Nephron (organoid): ENCODE measurements at regions not wholly inside any gene's neighbourhood (a gene's known extent, or its start where the extent isn't known, plus 50 kb on each side); places are given as distances from the start of the nearest gene placed in this dataset.

ENCODE experiments used
- H3K27ac Mint-ChIP-seq, 3 experiments: 2 replicates each; pipeline ENCODE4 v1.8.0; 2020; ENCODE audit warnings: mixed read lengths in 3 of 3, mild to moderate bottlenecking in 2 of 3, moderate library complexity in 1 of 3
- H3K27me3 Mint-ChIP-seq: 2 replicates; pipeline ENCODE4 v1.8.0; 2021; ENCODE audit warnings: low read depth, mild to moderate bottlenecking, moderate library complexity, mixed read lengths
- H3K36me3 Mint-ChIP-seq: 2 replicates; pipeline ENCODE4 v1.8.0; 2020; ENCODE audit warnings: low read depth, mixed read lengths
- H3K4me1 Mint-ChIP-seq: 2 replicates; pipeline ENCODE4 v1.8.0; 2020; ENCODE audit warnings: mixed read lengths
- H3K4me3 Mint-ChIP-seq, 3 experiments: 2 replicates each; pipeline ENCODE4 v1.8.0; 2020; ENCODE audit warnings: mild to moderate bottlenecking in 3 of 3, mixed read lengths in 3 of 3, moderate library complexity in 2 of 3
- H3K9me3 Mint-ChIP-seq: 2 replicates; pipeline ENCODE4 v1.8.0; 2020; ENCODE audit warnings: mixed read lengths
- CTCF ChIP-seq, 3 experiments: fragments of 200-600 bp; sonication (generic); IDR thresholded peaks; one replicate each; pipeline ENCODE4 v1.5.0; 2021; ENCODE audit warnings: antibody characterized with exemption in 3 of 3; ENCODE audit not compliant: unreplicated experiment in 3 of 3

- H3K36me3 Mint-ChIP-seq, result no peaks in the 10 kb centered on the region
- no peaks in the 10 kb centered on the region for H3K4me1 Mint-ChIP-seq
- H3K9me3 Mint-ChIP-seq, result no peaks in the 10 kb centered on the region
- no peak overlapping the region for H3K27ac Mint-ChIP-seq
- no peaks in the 10 kb centered on the region for H3K27me3 Mint-ChIP-seq
- TF ChIP-seq CTCF (IDR thresholded peaks at IDR 0.05; ENCODE audit: unreplicated experiment in 3 of 3), result no peak
- H3K4me3 Mint-ChIP-seq, result no peak overlapping the region
These were observed 62.8 kb upstream of the L3MBTL3 start for GRCh38 chr6:129955584-129955983.

GRCh38 chr6:129954749-129955431 is 63.5 kb upstream of the L3MBTL3 start:
- H3K27ac Mint-ChIP-seq, result peak overlapping the region in 1 of 3 experiments; percentile 28
- no peak overlapping the region for H3K4me3 Mint-ChIP-seq
- H3K27me3 Mint-ChIP-seq, result no peaks in the 10 kb centered on the region
- TF ChIP-seq CTCF (IDR thresholded peaks at IDR 0.05; ENCODE audit: unreplicated experiment in 3 of 3), result no peak
- H3K9me3 Mint-ChIP-seq, result no peaks in the 10 kb centered on the region
- no peaks in the 10 kb centered on the region for H3K36me3 Mint-ChIP-seq
- no peaks in the 10 kb centered on the region for H3K4me1 Mint-ChIP-seq

GRCh38 chr6:129947797-129948196 is 70.6 kb upstream of the L3MBTL3 start:
- Mint-ChIP-seq H3K9me3 (no peaks in the 10 kb centered on the region), H3K27ac (peak overlapping the region in 2 of 3 experiments; percentile 22 to 65), H3K4me1 (no peaks in the 10 kb centered on the region), H3K4me3 (no peak overlapping the region), H3K36me3 (no peaks in the 10 kb centered on the region), H3K27me3 (peaks cover 4% of the 10 kb centered on the region)
- no peak for TF ChIP-seq CTCF (IDR thresholded peaks at IDR 0.05; ENCODE audit: unreplicated experiment in 3 of 3)

- Mint-ChIP-seq H3K27ac (peak overlapping the region in 1 of 3 experiments; percentile 65), H3K4me3 (no peak overlapping the region), H3K9me3 (no peaks in the 10 kb centered on the region), H3K36me3 (no peaks in the 10 kb centered on the region), H3K4me1 (no peaks in the 10 kb centered on the region), H3K27me3 (peaks cover 4% of the 10 kb centered on the region)
- no peak for TF ChIP-seq CTCF (IDR thresholded peaks at IDR 0.05; ENCODE audit: unreplicated experiment in 3 of 3)
These were observed 71.8 kb upstream of the L3MBTL3 start for GRCh38 chr6:129946439-129947140.

GRCh38 chr6:129943637-129944271 is 74.6 kb upstream of the L3MBTL3 start:
- H3K4me1 Mint-ChIP-seq, result no peaks in the 10 kb centered on the region
- no peak for TF ChIP-seq CTCF (IDR thresholded peaks at IDR 0.05; ENCODE audit: unreplicated experiment in 3 of 3)
- H3K27ac Mint-ChIP-seq, result peak overlapping the region in 1 of 3 experiments; percentile 87
- H3K9me3 Mint-ChIP-seq, result no peaks in the 10 kb centered on the region
- no peaks in the 10 kb centered on the region for H3K36me3 Mint-ChIP-seq
- H3K27me3 Mint-ChIP-seq, result peaks cover 4% of the 10 kb centered on the region
- no peak overlapping the region for H3K4me3 Mint-ChIP-seq
